Parathyroid adenoma (tissue), 2 donors: ENCODE measurements at regions not wholly inside any gene's neighbourhood (a gene's known extent, or its start where the extent isn't known, plus 50 kb on each side); places are given as distances from the start of the nearest gene placed in this dataset.
"Not testable (repeated sequence)": the region's sequence is repeated elsewhere in the genome, so short reads cannot be mapped to it uniquely, and the experiment has no call there.

Source experiments
- H2AFZ ChIP-seq: fragments of 300-600 bp; sonication (generic); one replicate; pipeline ENCODE4 v1.7.0; 2017; ENCODE audit warnings: antibody characterized with exemption, mild to moderate bottlenecking
- H3K27ac ChIP-seq: fragments of 300-600 bp; sonication (generic); one replicate; pipeline ENCODE4 v1.7.0; 2017
- H3K27me3 ChIP-seq: fragments of 300-600 bp; sonication (generic); one replicate; pipeline ENCODE4 v1.7.0; 2017; ENCODE audit warnings: low read length; ENCODE audit not compliant: control insufficient read depth, insufficient read depth
- H3K36me3 ChIP-seq: fragments of 300-600 bp; sonication (generic); one replicate; pipeline ENCODE4 v1.7.0; 2017; ENCODE audit warnings: low read length; ENCODE audit not compliant: control insufficient read depth, insufficient read depth
- H3K4me1 ChIP-seq: fragments of 300-600 bp; sonication (generic); one replicate; pipeline ENCODE4 v1.7.0; 2017; ENCODE audit warnings: control low read depth
- H3K4me2 ChIP-seq: fragments of 300-600 bp; sonication (generic); one replicate; pipeline ENCODE4 v1.7.0; 2017; ENCODE audit warnings: low read length
- H3K4me3 ChIP-seq: fragments of 300-600 bp; sonication (generic); one replicate; pipeline ENCODE4 v1.7.0; 2017; ENCODE audit warnings: low read depth, low read length
- H3K79me2 ChIP-seq: fragments of 300-600 bp; sonication (generic); one replicate; pipeline ENCODE4 v1.7.0; 2017; ENCODE audit warnings: control low read depth
- H3K9ac ChIP-seq: fragments of 300-600 bp; sonication (generic); one replicate; pipeline ENCODE4 v1.7.0; 2017; ENCODE audit warnings: mild to moderate bottlenecking
- H3K9me3 ChIP-seq: fragments of 300-600 bp; sonication (generic); one replicate; pipeline ENCODE4 v1.7.0; 2017; ENCODE audit warnings: low read length; ENCODE audit not compliant: control insufficient read depth
- TF ChIP-seq, protein P1 (sequence below): fragments of 300-600 bp; sonication (generic); IDR thresholded peaks from one replicate; pipeline ENCODE4 v1.7.0; 2017; ENCODE audit warnings: antibody characterized with exemption, mild to moderate bottlenecking
- donor health status: primary hyperparathyroidism.

DNA sequence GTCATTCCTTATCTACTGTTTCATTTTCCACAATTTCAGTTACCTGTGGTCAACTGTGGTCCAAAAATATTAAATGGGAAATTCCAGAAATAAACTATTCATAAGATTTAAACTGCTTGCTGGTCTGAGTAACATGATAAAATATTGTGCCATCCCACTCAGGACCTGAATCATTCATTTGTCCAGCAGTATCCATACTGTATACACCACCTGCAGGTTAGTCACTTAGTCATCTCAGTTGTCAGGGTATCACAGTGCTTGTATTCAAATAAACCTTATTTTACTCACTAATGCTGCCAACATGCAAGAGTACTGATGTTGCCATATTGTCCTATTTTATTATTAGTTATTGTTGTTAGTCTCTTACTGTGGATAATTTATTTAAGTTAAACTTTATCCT lies 139.7 kb downstream of the FBXO4 start:
- H2AFZ ChIP-seq = no peak overlapping the region
- no peak overlapping the region for H3K9ac ChIP-seq
- H3K27me3 ChIP-seq = no peaks in the 10 kb centered on the region
- no peak overlapping the region for H3K4me3 ChIP-seq
- TF ChIP-seq, protein P1, sequence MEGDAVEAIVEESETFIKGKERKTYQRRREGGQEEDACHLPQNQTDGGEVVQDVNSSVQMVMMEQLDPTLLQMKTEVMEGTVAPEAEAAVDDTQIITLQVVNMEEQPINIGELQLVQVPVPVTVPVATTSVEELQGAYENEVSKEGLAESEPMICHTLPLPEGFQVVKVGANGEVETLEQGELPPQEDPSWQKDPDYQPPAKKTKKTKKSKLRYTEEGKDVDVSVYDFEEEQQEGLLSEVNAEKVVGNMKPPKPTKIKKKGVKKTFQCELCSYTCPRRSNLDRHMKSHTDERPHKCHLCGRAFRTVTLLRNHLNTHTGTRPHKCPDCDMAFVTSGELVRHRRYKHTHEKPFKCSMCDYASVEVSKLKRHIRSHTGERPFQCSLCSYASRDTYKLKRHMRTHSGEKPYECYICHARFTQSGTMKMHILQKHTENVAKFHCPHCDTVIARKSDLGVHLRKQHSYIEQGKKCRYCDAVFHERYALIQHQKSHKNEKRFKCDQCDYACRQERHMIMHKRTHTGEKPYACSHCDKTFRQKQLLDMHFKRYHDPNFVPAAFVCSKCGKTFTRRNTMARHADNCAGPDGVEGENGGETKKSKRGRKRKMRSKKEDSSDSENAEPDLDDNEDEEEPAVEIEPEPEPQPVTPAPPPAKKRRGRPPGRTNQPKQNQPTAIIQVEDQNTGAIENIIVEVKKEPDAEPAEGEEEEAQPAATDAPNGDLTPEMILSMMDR = no peak
- H3K9me3 ChIP-seq = no peaks in the 10 kb centered on the region
- H3K36me3 ChIP-seq = no peaks in the 10 kb centered on the region
- H3K79me2 ChIP-seq = no peaks in the 10 kb centered on the region
- no peaks in the 10 kb centered on the region for H3K4me1 ChIP-seq
- H3K27ac ChIP-seq = no peak overlapping the region
- no peak overlapping the region for H3K4me2 ChIP-seq

DNA sequence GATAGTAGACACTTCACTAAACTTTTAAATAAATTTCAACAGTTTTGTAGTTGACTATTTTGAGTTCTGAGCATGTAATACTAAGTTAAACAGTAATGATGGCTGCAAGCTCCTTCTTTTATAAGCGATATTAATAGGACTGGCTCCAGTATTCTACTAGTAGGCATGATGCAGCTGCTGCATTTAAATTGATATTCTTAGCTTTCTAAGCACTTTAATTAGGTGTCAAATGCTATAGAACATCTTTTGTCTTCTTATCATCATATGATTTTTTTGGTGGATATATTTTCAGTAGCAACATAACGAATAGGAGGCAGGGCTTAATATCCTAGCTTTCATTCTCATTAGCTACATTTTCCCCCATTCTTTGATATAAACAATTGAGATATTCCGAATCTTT lies 141.1 kb downstream of the FBXO4 start:
- no peaks in the 10 kb centered on the region for H3K9me3 ChIP-seq

DNA sequence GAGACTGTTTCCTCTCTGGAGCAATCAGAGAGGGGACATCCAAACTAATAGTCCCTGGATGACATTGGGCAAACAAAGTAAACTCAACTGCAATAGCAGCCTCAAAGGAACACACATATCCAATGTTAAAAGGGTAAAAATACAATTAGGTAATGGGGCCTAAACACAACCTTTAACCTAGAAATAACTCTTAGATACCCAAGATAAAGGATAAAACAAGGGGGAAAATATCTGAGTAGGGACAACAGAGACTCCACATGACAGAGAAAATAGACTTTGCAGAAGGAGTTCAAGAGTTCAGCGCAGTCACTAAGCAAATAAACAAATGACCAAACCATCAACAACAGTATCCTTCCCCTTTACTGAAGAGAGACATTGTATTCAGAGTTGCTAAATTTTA lies 149.3 kb downstream of the FBXO4 start:
- Histone ChIP-seq H2AFZ (no peak overlapping the region), H3K27me3 (no peaks in the 10 kb centered on the region), H3K9me3 (no peaks in the 10 kb centered on the region), H3K9ac (no peak overlapping the region), H3K4me1 (no peaks in the 10 kb centered on the region), H3K79me2 (no peaks in the 10 kb centered on the region), H3K4me3 (no peak overlapping the region), H3K27ac (no peak overlapping the region), H3K36me3 (no peaks in the 10 kb centered on the region), H3K4me2 (no peak overlapping the region)
- TF ChIP-seq, protein P1 = no peak

More for the DNA sequence above, 141.1 kb downstream of the FBXO4 start:
- H3K4me3 ChIP-seq = no peak overlapping the region
- H3K9ac ChIP-seq = no peak overlapping the region
- no peak overlapping the region for H3K4me2 ChIP-seq
- no peak overlapping the region for H3K27ac ChIP-seq
- H3K36me3 ChIP-seq = no peaks in the 10 kb centered on the region
- no peaks in the 10 kb centered on the region for H3K4me1 ChIP-seq
- H3K27me3 ChIP-seq = no peaks in the 10 kb centered on the region
- H3K79me2 ChIP-seq = no peaks in the 10 kb centered on the region
- TF ChIP-seq, protein P1 = no peak
- H2AFZ ChIP-seq = no peak overlapping the region

DNA sequence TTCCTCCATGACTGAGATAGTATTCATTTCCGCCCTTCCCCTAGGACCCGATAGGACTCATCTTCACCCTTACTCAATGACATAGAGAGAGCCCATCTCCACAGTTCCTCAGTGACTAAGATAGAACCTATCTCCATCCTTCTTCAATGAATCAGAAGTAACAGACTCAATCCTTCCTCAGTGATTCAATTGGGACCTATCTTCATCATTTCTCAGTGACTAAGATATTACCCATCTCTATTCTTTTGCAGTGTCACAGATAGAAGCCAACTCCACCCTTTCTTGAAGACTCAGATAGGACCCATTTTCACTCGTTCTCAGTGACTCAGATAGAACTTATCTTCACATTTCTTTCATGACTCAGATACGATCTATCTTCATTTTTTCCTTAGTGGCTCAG lies 164.6 kb downstream of the FBXO4 start:
- H3K36me3 ChIP-seq = no peaks in the 10 kb centered on the region
- no peaks in the 10 kb centered on the region for H3K79me2 ChIP-seq
- H3K27ac ChIP-seq = no peak overlapping the region
- H3K4me1 ChIP-seq = no peaks in the 10 kb centered on the region
- TF ChIP-seq, protein P1 = no peak
- H3K9ac ChIP-seq = no peak overlapping the region
- H2AFZ ChIP-seq = no peak overlapping the region
- no peaks in the 10 kb centered on the region for H3K9me3 ChIP-seq
- H3K4me2 ChIP-seq = no peak overlapping the region
- no peak overlapping the region for H3K4me3 ChIP-seq
- no peaks in the 10 kb centered on the region for H3K27me3 ChIP-seq

DNA sequence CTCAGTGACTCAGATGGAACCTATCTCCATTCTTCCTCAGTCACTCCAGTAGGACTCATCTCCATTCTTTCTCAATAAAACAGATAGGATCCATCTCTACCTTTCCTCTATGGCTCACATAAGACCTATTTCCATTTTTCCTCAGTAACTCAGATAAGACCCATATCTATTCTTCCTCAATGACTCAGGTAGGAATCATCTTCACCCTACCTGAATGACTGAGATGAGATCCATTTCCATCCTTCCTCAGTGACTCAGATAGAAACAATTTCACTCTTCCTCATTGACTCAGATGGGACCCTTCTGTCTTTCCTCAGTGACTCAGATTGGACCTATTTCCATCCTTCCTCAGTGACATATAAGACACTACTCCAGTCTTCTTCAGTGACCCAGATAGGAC lies 165.1 kb downstream of the FBXO4 start:
- Histone ChIP-seq H3K36me3 (no peaks in the 10 kb centered on the region), H3K9me3 (no peaks in the 10 kb centered on the region), H3K27me3 (no peaks in the 10 kb centered on the region), H3K27ac (no peak overlapping the region), H2AFZ (no peak overlapping the region), H3K9ac (no peak overlapping the region), H3K4me1 (no peaks in the 10 kb centered on the region), H3K4me2 (no peak overlapping the region), H3K4me3 (no peak overlapping the region), H3K79me2 (no peaks in the 10 kb centered on the region)
- TF ChIP-seq, protein P1 = no peak

GRCh38 chr5:42099846-42100245 lies 174.8 kb downstream of the FBXO4 start:
- H3K4me2 ChIP-seq, H3K9me3 ChIP-seq, H3K79me2 ChIP-seq, H2AFZ ChIP-seq, H3K4me1 ChIP-seq, H3K27ac ChIP-seq, H3K36me3 ChIP-seq, H3K9ac ChIP-seq, H3K27me3 ChIP-seq, H3K4me3 ChIP-seq: not testable (repeated sequence)
